Mesothelial cell of epicardium (in vitro differentiated cells): ENCODE measurements at regions not wholly inside any gene's neighbourhood (a gene's known extent, or its start where the extent isn't known, plus 50 kb on each side); places are given as distances from the start of the nearest gene placed in this dataset.

Source experiments
- DNase-seq, 2 experiments: peaks; one replicate each; pipeline ENCODE4 v3.0.0; 2021; ENCODE audit warnings: low spot score in 2 of 2; ENCODE audit not compliant: unreplicated experiment in 2 of 2
- H3K27ac Mint-ChIP-seq: 2 replicates; pipeline ENCODE4 v1.8.0; 2021; ENCODE audit warnings: mixed read lengths
- H3K27me3 Mint-ChIP-seq: 2 replicates; pipeline ENCODE4 v1.8.0; 2021; ENCODE audit warnings: low read depth, mixed read lengths
- H3K36me3 Mint-ChIP-seq: 2 replicates; pipeline ENCODE4 v1.8.0; 2021; ENCODE audit warnings: mixed read lengths
- H3K4me1 Mint-ChIP-seq: 2 replicates; pipeline ENCODE4 v1.8.0; 2021; ENCODE audit warnings: mixed read lengths
- H3K4me3 Mint-ChIP-seq: 2 replicates; pipeline ENCODE4 v1.8.0; 2021; ENCODE audit warnings: mild to moderate bottlenecking, moderate library complexity, mixed read lengths
- H3K9me3 Mint-ChIP-seq: 2 replicates; pipeline ENCODE4 v1.8.0; 2021; ENCODE audit warnings: mixed read lengths
- CTCF ChIP-seq: fragments of 200-600 bp; sonication (generic); IDR thresholded peaks from one replicate; pipeline ENCODE4 v1.5.0; 2021; ENCODE audit warnings: antibody characterized with exemption; ENCODE audit not compliant: unreplicated experiment

GRCh38 chr1:101147381-101147780 is 89.4 kb upstream of the S1PR1 start:
- H3K4me3 Mint-ChIP-seq = no peak overlapping the region
- no peak for DNase-seq
- peaks cover 5% of the 10 kb centered on the region for H3K9me3 Mint-ChIP-seq
- H3K36me3 Mint-ChIP-seq = no peaks in the 10 kb centered on the region
- no peaks in the 10 kb centered on the region for H3K27me3 Mint-ChIP-seq
- H3K4me1 Mint-ChIP-seq = peaks cover 41% of the 10 kb centered on the region
- H3K27ac Mint-ChIP-seq = peak overlapping the region; percentile 71
- no peak for TF ChIP-seq CTCF

GRCh38 chr1:101145449-101145820 is 91.4 kb upstream of the S1PR1 start:
- Mint-ChIP-seq H3K27ac (peak overlapping the region; percentile 32), H3K4me3 (no peak overlapping the region), H3K27me3 (no peaks in the 10 kb centered on the region), H3K9me3 (peaks cover 5% of the 10 kb centered on the region), H3K36me3 (no peaks in the 10 kb centered on the region), H3K4me1 (peaks cover 40% of the 10 kb centered on the region)
- no peak for TF ChIP-seq CTCF
- no peak for DNase-seq

- Mint-ChIP-seq H3K27ac (peak overlapping the region; percentile 32), H3K4me1 (peaks cover 41% of the 10 kb centered on the region), H3K4me3 (no peak overlapping the region), H3K27me3 (no peaks in the 10 kb centered on the region), H3K36me3 (no peaks in the 10 kb centered on the region), H3K9me3 (peaks cover 5% of the 10 kb centered on the region)
- no peak for DNase-seq
- TF ChIP-seq CTCF = no peak
Observed at GRCh38 chr1:101144671-101145448, 92.0 kb upstream of the S1PR1 start.

GRCh38 chr1:101142244-101142643 is 94.6 kb upstream of the S1PR1 start:
- Mint-ChIP-seq H3K4me1 (peaks cover 43% of the 10 kb centered on the region), H3K36me3 (no peaks in the 10 kb centered on the region), H3K27me3 (no peaks in the 10 kb centered on the region), H3K27ac (no peak overlapping the region), H3K4me3 (no peak overlapping the region), H3K9me3 (peaks cover 5% of the 10 kb centered on the region)
- TF ChIP-seq CTCF = no peak
- no peak for DNase-seq

- Mint-ChIP-seq H3K36me3 (no peaks in the 10 kb centered on the region), H3K4me1 (peaks cover 49% of the 10 kb centered on the region), H3K9me3 (peaks cover 5% of the 10 kb centered on the region), H3K4me3 (no peak overlapping the region), H3K27ac (no peak overlapping the region), H3K27me3 (no peaks in the 10 kb centered on the region)
- TF ChIP-seq CTCF = no peak
- DNase-seq = no peak
Observed at GRCh38 chr1:101141376-101141775, 95.4 kb upstream of the S1PR1 start.
